ENCODE measurements at regions not wholly inside any gene's neighbourhood (a gene's known extent, or its start where the extent isn't known, plus 50 kb on each side); places are given as distances from the start of the nearest gene placed in this dataset.
"Not testable (repeated sequence)": the region's sequence is repeated elsewhere in the genome, so short reads cannot be mapped to it uniquely, and the experiment has no call there.

GRCh38 chr9:79431019-79431679 is 140.6 kb upstream of the TLE4 start:
- Histone ChIP-seq H3K9me3 (peaks cover 0 to 11% (median 0%) of the 10 kb centered on the region in 4 donors), H3K4me1 (no peaks in the 10 kb centered on the region), H3K27ac (no peak overlapping the region), H3K4me3 (no peak overlapping the region), H3K36me3 (no peaks in the 10 kb centered on the region), H3K27me3 (no peaks in the 10 kb centered on the region)
- TF ChIP-seq POLR2A (IDR thresholded peaks at IDR 0.05) = no peak
- WGBS, 2 donors = 56 to 61% methylated on average over 4 of the region's 4 CpGs
- no peak for DNase-seq (ENCODE audit: low spot score in 2 of 2)

- Histone ChIP-seq H3K36me3 (no peaks in the 10 kb centered on the region), H3K4me1 (no peaks in the 10 kb centered on the region), H3K27me3 (no peaks in the 10 kb centered on the region), H3K27ac (no peak overlapping the region), H3K4me3 (no peak overlapping the region), H3K9me3 (no peaks in the 10 kb centered on the region)
- no peak for DNase-seq (ENCODE audit: low spot score in 2 of 2)
- TF ChIP-seq CTCF (IDR thresholded peaks at IDR 0.05) (no peak), EP300 (IDR thresholded peaks at IDR 0.05) (no peak), POLR2A (IDR thresholded peaks at IDR 0.05) (no peak)
- WGBS, 2 donors = 95 to 100% methylated on average over 1 of the region's 1 CpG
Observed at GRCh38 chr9:79432485-79432884, 139.3 kb upstream of the TLE4 start.

DNA sequence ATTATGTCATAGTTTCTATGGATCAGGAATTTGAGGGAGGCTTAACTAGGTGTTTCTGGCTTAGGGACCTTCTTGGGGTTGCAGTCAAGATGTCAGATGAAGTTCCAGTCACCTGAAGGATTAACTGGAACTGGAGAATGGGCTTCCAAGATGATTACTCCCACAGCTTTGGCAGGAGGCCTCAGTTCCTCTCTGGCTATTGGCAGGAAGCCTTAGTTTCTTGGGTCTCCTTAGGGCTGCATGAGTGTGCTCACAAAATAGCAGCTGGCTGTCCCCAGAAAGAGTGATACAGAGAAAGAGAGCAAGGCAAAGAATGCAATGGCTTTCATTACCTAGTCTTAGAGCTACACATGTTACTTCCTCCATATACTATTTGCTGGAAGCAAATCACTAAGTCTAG is 138.1 kb upstream of the TLE4 start:
- H3K4me3 ChIP-seq = no peak overlapping the region
- H3K36me3 ChIP-seq = no peaks in the 10 kb centered on the region
- no peak for DNase-seq (ENCODE audit: low spot score in 2 of 2)
- no peak overlapping the region for H3K27ac ChIP-seq
- H3K9me3 ChIP-seq = peaks cover 0 to under 1% (median 0%) of the 10 kb centered on the region in 4 donors
- TF ChIP-seq CTCF (IDR thresholded peaks at IDR 0.05) (no peak), EP300 (IDR thresholded peaks at IDR 0.05) (no peak), POLR2A (IDR thresholded peaks at IDR 0.05) (no peak)
- H3K27me3 ChIP-seq = peaks cover 0 to 7% of the 10 kb centered on the region in 2 donors
- no peaks in the 10 kb centered on the region for H3K4me1 ChIP-seq

DNA sequence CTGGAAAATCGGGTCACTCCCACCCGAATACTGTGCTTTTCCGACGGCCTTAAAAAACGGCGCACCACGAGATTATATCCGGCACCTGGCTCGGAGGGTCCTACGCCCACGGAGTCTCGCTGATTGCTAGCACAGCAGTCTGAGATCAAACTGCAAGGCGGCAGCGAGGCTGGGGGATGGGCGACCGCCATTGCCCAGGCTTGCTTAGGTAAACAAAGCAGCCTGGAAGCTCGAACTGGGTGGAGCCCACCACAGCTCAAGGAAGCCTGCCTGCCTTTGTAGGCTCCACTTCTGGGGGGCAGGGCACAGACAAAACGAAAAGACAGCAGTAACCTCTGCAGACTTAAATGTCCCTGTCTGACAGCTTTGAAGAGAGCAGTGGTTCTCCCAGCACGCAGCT is 132.5 kb upstream of the TLE4 start:
- WGBS, 2 donors = 21 to 26% methylated on average over 11 to 18 of the region's 19 CpGs
- H3K27me3 ChIP-seq; DNase-seq (ENCODE audit: low spot score in 2 of 2); H3K36me3 ChIP-seq; H3K4me3 ChIP-seq; H3K27ac ChIP-seq; H3K9me3 ChIP-seq; H3K4me1 ChIP-seq: not testable (repeated sequence)

DNA sequence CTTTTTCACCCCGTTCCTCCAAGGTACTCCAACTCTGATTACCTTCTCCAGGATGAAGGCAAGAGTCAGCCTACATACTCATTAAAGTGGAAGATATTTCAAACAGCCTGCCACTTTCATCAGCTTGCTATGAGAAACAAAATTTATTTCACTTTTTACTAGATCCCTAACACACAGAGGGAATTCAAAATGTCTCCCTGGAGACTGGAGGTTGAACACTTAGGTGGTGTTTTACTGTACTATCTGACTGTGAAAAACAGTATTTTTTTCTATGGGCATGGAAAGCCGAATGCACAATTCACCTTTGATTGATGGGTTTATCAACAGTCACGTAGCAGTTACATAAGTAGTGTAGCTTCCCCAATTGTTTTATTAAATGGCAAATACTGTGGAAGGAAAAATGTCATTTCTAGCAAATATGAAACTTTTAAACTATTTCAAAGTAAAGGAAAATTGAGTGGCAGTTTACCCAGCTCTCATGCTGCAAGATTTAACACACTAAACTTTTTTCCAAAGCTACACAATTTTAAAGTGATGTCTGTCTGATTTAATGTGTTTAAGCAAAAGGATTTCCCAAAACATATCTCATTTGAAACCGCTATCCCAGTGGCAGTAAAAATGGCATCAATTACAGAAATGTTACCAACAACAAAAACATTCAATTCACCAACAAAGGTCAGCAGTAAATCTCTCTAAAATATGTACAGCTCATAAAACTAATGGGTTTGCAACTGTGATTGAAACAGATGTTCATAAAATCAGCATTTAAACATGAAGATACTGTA is 125.0 kb upstream of the TLE4 start:
- no peak for TF ChIP-seq EP300 (IDR thresholded peaks at IDR 0.05)
- TF ChIP-seq CTCF (IDR thresholded peaks at IDR 0.05) = no peak
- no peak for TF ChIP-seq POLR2A (IDR thresholded peaks at IDR 0.05)
- H3K36me3 ChIP-seq = no peaks in the 10 kb centered on the region
- WGBS, 2 donors = 39 to 44% methylated on average over 4 of the region's 4 CpGs
- H3K9me3 ChIP-seq = no peaks in the 10 kb centered on the region
- H3K4me3 ChIP-seq = no peak overlapping the region
- no peaks in the 10 kb centered on the region for H3K27me3 ChIP-seq
- DNase-seq (ENCODE audit: low spot score in 2 of 2) = no peak
- H3K4me1 ChIP-seq = peaks cover 0 to 4% (median 0%) of the 10 kb centered on the region in 4 donors
- H3K27ac ChIP-seq = no peak overlapping the region

GRCh38 chr9:79447308-79447605 is 124.5 kb upstream of the TLE4 start:
- H3K27me3 ChIP-seq = no peaks in the 10 kb centered on the region

More at GRCh38 chr9:79447308-79447605, 124.5 kb upstream of the TLE4 start:
- DNase-seq (ENCODE audit: low spot score in 2 of 2) = no peak
- no peak overlapping the region for H3K27ac ChIP-seq
- H3K4me1 ChIP-seq = peaks cover 0 to 4% (median 0%) of the 10 kb centered on the region in 4 donors
- H3K36me3 ChIP-seq = no peaks in the 10 kb centered on the region
- TF ChIP-seq POLR2A (IDR thresholded peaks at IDR 0.05) (no peak), CTCF (IDR thresholded peaks at IDR 0.05) (no peak), EP300 (IDR thresholded peaks at IDR 0.05) (no peak)
- no peak overlapping the region for H3K4me3 ChIP-seq
- H3K9me3 ChIP-seq = peaks cover 0 to 2% (median 0%) of the 10 kb centered on the region in 4 donors
- 67 to 74% methylated on average over 3 of the region's 3 CpGs for WGBS, 2 donors
